Renal cortex interstitium (tissue), 11 donors: ENCODE measurements at regions not wholly inside any gene's neighbourhood (a gene's known extent, or its start where the extent isn't known, plus 50 kb on each side); places are given as distances from the start of the nearest gene placed in this dataset.
"Not testable (repeated sequence)": the region's sequence is repeated elsewhere in the genome, so short reads cannot be mapped to it uniquely, and the experiment has no call there.

ENCODE experiments used
- DNase-seq, 11 donors: peaks; one replicate each; pipeline ENCODE4 v3.0.0-alpha.2; 2013; ENCODE audit warnings: low read depth in 9 of 11, low spot score in 4 of 11; ENCODE audit errors: extremely low read depth in 1 of 11

GRCh38 chr5:120159155-120159554 lies 304.9 kb upstream of the PRR16 start:
- DNase-seq = no peak

DNA sequence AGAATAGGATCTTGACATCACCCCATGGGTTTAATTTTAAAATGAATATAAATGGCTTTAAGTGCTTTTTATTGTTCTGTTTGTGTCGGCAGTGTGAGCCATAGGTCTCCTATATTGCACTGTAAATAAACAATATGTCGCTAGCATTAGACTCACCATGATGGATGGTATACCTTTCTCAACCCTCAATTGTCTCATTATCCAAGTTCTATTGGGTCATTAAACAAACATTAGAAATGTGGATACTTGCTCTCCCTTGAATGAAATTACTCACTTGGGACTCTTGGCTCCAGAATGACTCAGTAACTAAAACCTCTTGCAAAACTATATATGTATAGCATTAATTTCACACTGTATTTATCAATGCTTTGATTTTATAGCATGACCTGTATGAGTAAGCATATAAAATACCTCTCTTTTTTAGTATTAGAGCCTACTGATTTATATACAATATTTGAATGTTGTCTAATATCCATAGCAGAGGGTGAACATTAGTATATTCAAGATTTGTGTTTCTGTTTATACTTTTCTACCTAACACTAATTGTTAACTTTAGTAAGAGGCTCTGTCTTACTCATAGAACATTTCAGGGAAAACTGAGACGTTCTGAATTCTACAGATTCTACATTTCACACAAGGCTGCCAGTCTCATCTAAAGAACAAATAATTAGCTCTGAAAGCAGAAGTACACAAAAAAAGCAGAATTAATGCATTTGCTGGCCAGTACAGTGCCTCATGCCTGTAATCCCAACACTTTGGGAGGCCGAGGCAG lies 303.8 kb upstream of the PRR16 start:
- no peak for DNase-seq

GRCh38 chr5:120162321-120162720 lies 301.8 kb upstream of the PRR16 start:
- no peak for DNase-seq

- no peak for DNase-seq
Measured at GRCh38 chr5:120164037-120164436, 300.1 kb upstream of the PRR16 start.

DNA sequence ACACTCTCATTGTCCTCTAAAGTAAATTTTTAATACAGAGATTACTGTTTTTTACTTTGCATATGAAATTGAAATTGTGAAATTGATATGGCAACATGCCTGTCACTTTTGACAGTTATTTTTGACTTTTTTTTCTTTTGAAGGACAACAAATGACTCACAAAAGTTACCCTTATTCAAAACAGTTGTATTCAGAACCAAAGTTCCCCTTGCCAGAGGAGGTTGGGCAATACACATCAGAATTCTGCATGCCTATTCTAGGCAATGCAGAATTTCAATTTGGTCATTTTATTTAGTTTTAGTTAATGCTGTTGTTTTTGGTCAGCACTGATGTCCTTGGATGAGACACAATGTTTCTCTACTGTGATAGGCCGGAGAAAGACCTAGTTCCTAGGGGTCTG lies 299.1 kb upstream of the PRR16 start:
- DNase-seq = no peak

- DNase-seq = no peak
Measured at GRCh38 chr5:120173125-120173524, 291.0 kb upstream of the PRR16 start.

GRCh38 chr5:120174089-120174488 lies 290.0 kb upstream of the PRR16 start:
- no peak for DNase-seq

- not testable (repeated sequence) for DNase-seq
Measured at GRCh38 chr5:120181238-120181637, 282.9 kb upstream of the PRR16 start.

DNA sequence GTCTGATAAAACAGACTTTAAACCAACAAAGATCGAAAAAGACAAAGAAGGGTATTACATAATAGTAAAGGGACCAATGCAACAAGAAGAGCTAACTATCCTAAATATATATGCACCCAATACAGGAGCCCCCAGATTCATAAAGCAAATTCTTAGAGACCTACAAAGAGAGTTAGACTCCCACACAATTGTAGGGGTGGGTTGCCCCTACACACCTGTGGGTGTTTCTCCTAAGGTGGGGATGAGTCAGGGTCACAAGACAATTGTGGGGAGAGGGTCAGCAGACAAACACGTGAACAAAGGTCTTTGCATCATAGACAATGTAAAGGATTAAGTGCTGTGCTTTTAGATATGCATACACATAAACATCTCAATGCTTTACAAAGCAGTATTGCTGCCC lies 269.4 kb upstream of the PRR16 start:
- DNase-seq = not testable (repeated sequence)

DNA sequence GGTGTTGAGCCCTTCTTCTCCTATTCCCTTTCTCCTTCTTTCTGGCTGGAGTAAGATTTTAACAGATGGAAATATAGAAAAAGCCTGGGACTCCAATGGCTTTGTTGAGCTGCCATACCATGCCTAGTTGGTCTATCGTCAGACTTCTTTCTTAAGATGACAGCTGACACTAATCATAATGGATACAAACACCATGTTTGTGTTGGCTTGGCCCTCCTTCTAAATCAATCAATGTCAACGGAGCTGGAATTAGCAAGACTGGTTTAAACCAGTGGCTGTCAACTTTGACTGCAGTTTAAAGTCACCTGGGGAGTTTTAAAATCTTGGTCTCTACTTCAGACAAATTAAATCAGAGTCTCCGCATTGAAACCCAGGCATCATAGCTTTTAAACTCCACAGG lies 264.5 kb upstream of the PRR16 start:
- no peak for DNase-seq

DNA sequence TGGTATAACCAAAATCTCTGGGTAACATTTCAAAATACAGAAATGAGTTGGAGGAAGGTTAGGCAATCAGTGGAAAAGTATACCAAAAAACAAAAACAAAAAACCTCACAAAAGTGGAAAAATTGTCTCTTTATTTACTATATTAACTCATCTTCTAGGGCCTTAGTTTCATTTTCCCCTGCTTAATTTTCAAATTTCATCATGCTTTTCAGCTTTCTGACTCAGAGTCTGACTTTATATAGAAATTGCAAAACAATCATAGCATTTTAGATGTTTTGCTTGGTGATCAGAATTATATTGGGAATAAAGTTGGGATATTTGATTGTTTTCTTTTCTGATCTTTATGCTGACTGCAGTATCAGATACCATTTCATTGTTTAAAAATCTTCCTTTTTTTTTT lies 257.0 kb upstream of the PRR16 start:
- DNase-seq = no peak

- no peak for DNase-seq
Measured at GRCh38 chr5:120217001-120217400, 247.1 kb upstream of the PRR16 start.

DNA sequence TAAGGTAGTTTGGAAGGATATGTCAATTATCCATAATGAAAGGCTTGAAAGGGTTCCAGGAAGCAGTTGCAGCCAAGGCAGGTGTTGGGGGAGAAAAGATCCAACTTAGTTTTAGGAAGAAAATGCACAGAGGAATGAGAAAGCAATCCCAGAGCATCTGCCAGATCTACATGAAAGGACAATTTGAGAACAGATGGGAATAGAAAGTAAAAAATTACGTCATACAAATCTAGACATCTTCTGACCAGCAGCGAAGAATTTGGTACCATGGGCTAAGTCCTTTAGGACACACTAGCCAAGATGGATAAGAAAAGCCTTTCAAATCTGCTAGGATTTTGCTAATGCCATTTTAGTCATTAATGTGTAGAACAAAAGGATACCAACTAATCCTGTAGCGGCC lies 244.1 kb upstream of the PRR16 start:
- no peak for DNase-seq

- no peak for DNase-seq
Measured at GRCh38 chr5:120225524-120225923, 238.6 kb upstream of the PRR16 start.

- no peak for DNase-seq
Measured at GRCh38 chr5:120228262-120229031, 235.7 kb upstream of the PRR16 start.

- DNase-seq = no peak
Measured at GRCh38 chr5:120229036-120229435, 235.1 kb upstream of the PRR16 start.

GRCh38 chr5:120231563-120231962 lies 232.5 kb upstream of the PRR16 start:
- no peak for DNase-seq

DNA sequence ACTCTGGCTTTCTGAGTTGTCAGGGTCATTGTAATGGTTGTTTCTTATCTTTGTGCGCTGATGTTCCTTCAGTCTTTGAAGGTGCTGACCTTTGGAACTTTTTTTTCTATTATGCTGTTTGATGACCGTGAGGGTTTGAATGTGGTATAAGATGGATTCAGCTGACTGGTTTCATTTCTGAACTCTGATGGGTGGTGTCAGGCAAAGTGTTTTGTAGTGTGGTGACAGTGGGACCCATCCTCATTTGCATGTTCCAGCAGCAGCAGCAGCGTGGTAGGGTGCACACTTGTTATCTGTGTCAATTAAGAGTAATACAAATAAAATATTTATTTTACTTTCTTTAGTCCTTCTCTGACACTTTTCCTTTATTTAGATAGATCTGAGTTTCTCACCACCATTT lies 227.7 kb upstream of the PRR16 start:
- no peak for DNase-seq

GRCh38 chr5:120239086-120239485 lies 225.0 kb upstream of the PRR16 start:
- DNase-seq = no peak

DNA sequence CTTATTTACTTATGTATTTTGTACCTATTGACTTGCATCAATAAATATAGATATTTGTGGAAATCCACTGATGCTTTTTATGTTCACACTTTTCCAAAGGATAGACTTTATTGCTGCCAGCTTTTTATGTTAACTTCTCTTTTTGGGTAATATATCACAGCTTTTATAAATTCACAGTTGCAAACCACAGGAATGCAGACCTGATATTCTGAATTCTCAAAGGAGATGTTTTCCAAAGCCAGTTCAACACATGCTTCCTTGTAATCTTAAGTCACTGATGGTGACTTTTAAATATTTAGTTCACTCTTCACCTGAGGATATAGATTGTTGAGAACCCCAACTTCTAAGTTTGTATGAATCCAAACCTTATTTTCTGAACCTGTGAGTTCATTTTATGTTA lies 223.4 kb upstream of the PRR16 start:
- DNase-seq = no peak

DNA sequence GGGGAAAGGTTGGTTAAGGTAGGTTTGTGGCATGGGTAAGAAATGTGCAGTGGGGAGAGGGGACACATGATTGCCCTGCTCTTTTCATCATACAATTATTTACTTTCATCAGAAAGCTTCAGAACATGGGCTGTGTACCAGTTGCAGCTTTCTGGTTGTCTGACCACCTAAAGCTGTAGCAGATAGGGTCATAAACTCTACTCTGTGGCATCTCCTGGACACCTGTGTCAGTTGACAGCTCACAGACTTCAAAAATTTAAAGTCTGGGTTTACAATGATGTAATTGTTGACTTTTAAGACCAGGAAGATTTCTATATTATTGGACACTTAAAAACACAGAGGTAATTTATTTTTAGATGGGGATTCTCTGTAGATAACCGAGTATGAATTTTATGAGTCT lies 222.7 kb upstream of the PRR16 start:
- no peak for DNase-seq
